Stomach (tissue), 8 donors: ENCODE measurements at regions not wholly inside any gene's neighbourhood (a gene's known extent, or its start where the extent isn't known, plus 50 kb on each side); places are given as distances from the start of the nearest gene placed in this dataset.

Experiments used
- DNase-seq, 2 donors: peaks; one replicate each; pipeline versions ENCODE4 v3.0.0 to v3.0.0-alpha.2; 2013 to 2019
- H3K27ac ChIP-seq, 5 donors: fragments of 200-600 bp in 4 of 5; sonication (generic) in 4 of 5; one replicate each; pipeline ENCODE4 v1.5.1; 2013 to 2019; ENCODE audit warnings: mild to moderate bottlenecking in 1 of 5, moderate library complexity in 1 of 5
- H3K27me3 ChIP-seq, 3 donors: fragments of 200-600 bp; sonication (generic); one replicate each; pipeline ENCODE4 v1.5.1; 2017 to 2019; ENCODE audit warnings: mixed run types in 1 of 3
- H3K36me3 ChIP-seq, 4 donors: fragments of 200-600 bp; sonication (generic); 1 replicate in 3 of 4; 2 replicates in 1 of 4; pipeline ENCODE4 v1.5.1; 2016 to 2019
- H3K4me1 ChIP-seq, 4 donors: fragments of 200-600 bp; sonication (generic); one replicate each; pipeline ENCODE4 v1.5.1; 2016 to 2019
- H3K4me3 ChIP-seq, 4 donors: fragments of 200-600 bp; sonication (generic) in 3 of 4; one replicate each; pipeline ENCODE4 v1.5.1; 2016 to 2019; ENCODE audit warnings: mild to moderate bottlenecking in 1 of 4
- H3K9me3 ChIP-seq, 4 donors: fragments of 200-600 bp; sonication (generic); one replicate each; pipeline ENCODE4 v1.5.1; 2016 to 2019
- CTCF ChIP-seq, 7 experiments: fragments of 450-650 bp in 4 of 7; fragments of 200-600 bp in 3 of 7; sonication (generic) in 3 of 7; IDR thresholded peaks; one replicate each; pipeline ENCODE4 v1.5.1; 2016 to 2019; ENCODE audit warnings: antibody characterized with exemption in 7 of 7, control low read depth in 2 of 7, mild to moderate bottlenecking in 1 of 7
- EP300 ChIP-seq: sonication (generic); formaldehyde crosslinking; IDR thresholded peaks from one replicate; pipeline ENCODE4 v1.6.1; 2017; ENCODE audit warnings: antibody characterized with exemption
- POLR2A ChIP-seq, 4 donors: fragments of 450-650 bp; IDR thresholded peaks; one replicate each; pipeline ENCODE4 v1.6.1; 2016; ENCODE audit warnings: antibody characterized with exemption in 4 of 4, control low read depth in 2 of 4, mild to moderate bottlenecking in 1 of 4, moderate library complexity in 1 of 4
- POLR2AphosphoS5 ChIP-seq, 3 donors: sonication (generic); formaldehyde crosslinking; IDR thresholded peaks; one replicate each; pipeline ENCODE4 v1.6.1; 2016; ENCODE audit warnings: antibody characterized with exemption in 3 of 3
- WGBS, 5 donors: extraction: QIAGEN DNeasy Blood & Tissue Kit in 3 of 5; methylation state at CpG; one replicate each; pipeline versions ENCODE4 v1.1.5 to v1.1.7; 2013 to 2018; 5-methylcytosine and 5-hydroxymethylcytosine counted together
- intact Hi-C: fragments of 100-400 bp; cut with DNase I; formaldehyde crosslinking; loops from one replicate; pipeline ENCODE4 v1.15.1; 2023; ENCODE audit warnings: low total_unique reads
- donor health status: healthy with polysubstance abuse.
- donor health status: Bipolar disorder and iron deficiency.
- donor health status: healthy.

- peak; percentile 65 to 84 for DNase-seq
- H3K4me3 ChIP-seq, result no peak overlapping the region
- H3K36me3 ChIP-seq, result no peaks in the 10 kb centered on the region
- H3K27me3 ChIP-seq, result no peaks in the 10 kb centered on the region
- H3K9me3 ChIP-seq, result no peaks in the 10 kb centered on the region
- H3K4me1 ChIP-seq, result no peaks in the 10 kb centered on the region
- no peak overlapping the region for H3K27ac ChIP-seq
- no peak for TF ChIP-seq POLR2AphosphoS5 (IDR thresholded peaks at IDR 0.05)
- TF ChIP-seq EP300, result no peak
- TF ChIP-seq CTCF (IDR thresholded peaks at IDR 0.05), result peak in 5 of 7 experiments; percentile 27 to 54 (median 45)
- TF ChIP-seq POLR2A (IDR thresholded peaks at IDR 0.05), result no peak
- intact Hi-C loops, result loop anchor here (5.0 kb wide), 1 partner anchor 98 kb away; no protein-coding TSS in a partner anchor
- 31 to 40% (median 35%) methylated on average over 7 of the region's 7 CpGs for WGBS, 5 donors
Observed at GRCh38 chr18:67104700-67105284, 411.7 kb downstream of the DSEL start.

- TF ChIP-seq POLR2A (IDR thresholded peaks at IDR 0.05), result no peak
- TF ChIP-seq POLR2AphosphoS5 (IDR thresholded peaks at IDR 0.05), result no peak
- TF ChIP-seq EP300, result no peak
- no peak for TF ChIP-seq CTCF (IDR thresholded peaks at IDR 0.05)
- Histone ChIP-seq H3K4me1 (no peaks in the 10 kb centered on the region), H3K36me3 (no peaks in the 10 kb centered on the region), H3K4me3 (no peak overlapping the region), H3K27me3 (no peaks in the 10 kb centered on the region), H3K27ac (no peak overlapping the region), H3K9me3 (no peaks in the 10 kb centered on the region)
- WGBS, 5 donors, result 72 to 75% (median 74%) methylated on average over 2 of the region's 2 CpGs
- intact Hi-C loops, result no loop called here
- DNase-seq, result no peak
Observed at GRCh38 chr18:67094123-67094522, 422.4 kb downstream of the DSEL start.

GRCh38 chr18:67092141-67092540, 424.4 kb downstream of the DSEL start:
- Histone ChIP-seq H3K4me3 (no peak overlapping the region), H3K36me3 (no peaks in the 10 kb centered on the region), H3K4me1 (no peaks in the 10 kb centered on the region), H3K27me3 (no peaks in the 10 kb centered on the region), H3K27ac (no peak overlapping the region), H3K9me3 (no peaks in the 10 kb centered on the region)
- intact Hi-C loops, result no loop called here
- TF ChIP-seq CTCF (IDR thresholded peaks at IDR 0.05), result no peak
- no peak for TF ChIP-seq EP300
- TF ChIP-seq POLR2AphosphoS5 (IDR thresholded peaks at IDR 0.05), result no peak
- TF ChIP-seq POLR2A (IDR thresholded peaks at IDR 0.05), result no peak
- DNase-seq, result no peak
- 21 to 47% (median 29%) methylated on average over 1 of the region's 1 CpG for WGBS, 5 donors

GRCh38 chr18:67081482-67082211, 434.9 kb downstream of the DSEL start:
- no peak for DNase-seq
- H3K36me3 ChIP-seq, result no peaks in the 10 kb centered on the region
- no peak overlapping the region for H3K4me3 ChIP-seq
- H3K27me3 ChIP-seq, result no peaks in the 10 kb centered on the region
- WGBS, 5 donors, result 63 to 77% (median 70%) methylated on average over 3 of the region's 3 CpGs
- no peak for TF ChIP-seq EP300
- TF ChIP-seq CTCF (IDR thresholded peaks at IDR 0.05), result no peak
- no peak for TF ChIP-seq POLR2A (IDR thresholded peaks at IDR 0.05)
- TF ChIP-seq POLR2AphosphoS5 (IDR thresholded peaks at IDR 0.05), result no peak
- H3K27ac ChIP-seq, result no peak overlapping the region
- no peaks in the 10 kb centered on the region for H3K9me3 ChIP-seq
- intact Hi-C loops, result no loop called here
- no peaks in the 10 kb centered on the region for H3K4me1 ChIP-seq
